Kasumi-1 (cell line): ENCODE measurements at regions not wholly inside any gene's neighbourhood (a gene's known extent, or its start where the extent isn't known, plus 50 kb on each side); places are given as distances from the start of the nearest gene placed in this dataset.

Source experiments
- DNase-seq, 2 experiments: peaks; one replicate each; lab custom pipeline; 2025; lab: John Stamatoyannopoulos, UW

DNA sequence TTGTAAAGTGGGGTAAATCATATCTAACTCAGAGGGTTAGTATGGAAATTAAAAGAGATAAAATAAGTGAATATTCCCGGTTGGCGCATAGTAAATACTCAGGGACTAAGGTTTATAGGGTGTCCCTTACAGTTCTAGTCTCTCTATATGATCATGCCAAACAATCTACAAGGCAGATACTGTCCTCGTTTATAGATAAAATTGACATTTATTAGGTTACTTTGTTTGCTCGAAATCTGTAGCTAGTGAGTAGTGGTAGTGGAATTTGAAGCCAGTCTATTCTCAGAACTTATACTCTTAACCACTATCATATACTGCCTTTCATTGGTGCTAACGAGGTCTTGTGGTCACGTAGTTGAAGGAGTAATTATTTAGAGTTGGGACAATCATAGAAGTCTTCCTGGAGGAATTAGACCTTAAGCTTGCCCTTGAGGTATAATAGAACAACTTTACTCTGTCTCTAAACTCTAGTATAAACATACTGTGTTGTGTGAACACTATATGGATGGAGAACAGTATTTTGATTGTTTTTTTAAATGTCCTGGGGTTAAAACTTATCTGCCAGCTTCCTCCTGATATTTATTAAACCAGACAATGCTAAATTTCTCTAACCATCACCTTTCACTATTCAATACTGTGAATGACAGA, 324.0 kb downstream of the STIM2 start:
- no peak for DNase-seq

GRCh38 chr4:27186710-27187109, 326.1 kb downstream of the STIM2 start:
- DNase-seq, result no peak

DNA sequence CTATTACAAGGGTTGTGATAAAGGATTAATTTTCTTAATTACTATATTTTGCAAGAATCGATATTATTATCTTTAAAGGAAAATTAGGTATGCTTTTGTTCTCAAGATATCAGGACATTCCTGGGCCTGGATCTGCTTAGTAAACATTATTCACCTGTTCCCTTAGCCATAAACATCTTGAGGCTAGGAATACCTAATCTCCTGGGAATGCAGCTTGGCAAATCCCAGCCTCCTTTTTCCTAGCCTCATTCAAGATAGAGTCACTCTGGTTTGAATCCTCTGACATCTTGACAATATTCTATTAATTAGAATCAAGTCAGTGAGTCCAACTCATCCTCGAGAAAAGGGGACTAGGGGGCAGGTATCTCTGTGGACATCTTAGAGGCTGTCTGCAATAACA, 327.1 kb downstream of the STIM2 start:
- DNase-seq, result no peak

- DNase-seq, result no peak
Observed at GRCh38 chr4:27189683-27190082, 329.0 kb downstream of the STIM2 start.

GRCh38 chr4:27191592-27191991, 331.0 kb downstream of the STIM2 start:
- no peak for DNase-seq

- no peak for DNase-seq
Observed at GRCh38 chr4:27194599-27195176, 334.0 kb downstream of the STIM2 start.

DNA sequence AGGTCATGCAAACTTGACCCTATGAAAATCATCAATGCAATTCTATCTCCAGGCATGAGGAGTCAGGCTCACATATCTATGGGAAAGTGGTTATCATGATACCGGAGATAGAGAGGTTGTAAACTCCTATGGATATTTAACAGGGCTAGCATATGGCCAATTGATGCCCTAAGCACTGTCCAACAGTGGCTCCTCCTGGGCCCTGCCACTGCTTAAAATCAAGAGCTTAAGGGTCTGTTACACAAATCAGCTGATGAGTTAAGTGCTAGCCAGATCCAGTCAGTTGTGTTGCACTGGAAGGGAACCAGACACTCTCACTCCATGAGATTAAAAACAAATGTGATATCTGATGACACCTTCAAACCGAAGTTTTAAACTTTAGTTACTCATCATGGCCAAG, 337.6 kb downstream of the STIM2 start:
- no peak for DNase-seq

DNA sequence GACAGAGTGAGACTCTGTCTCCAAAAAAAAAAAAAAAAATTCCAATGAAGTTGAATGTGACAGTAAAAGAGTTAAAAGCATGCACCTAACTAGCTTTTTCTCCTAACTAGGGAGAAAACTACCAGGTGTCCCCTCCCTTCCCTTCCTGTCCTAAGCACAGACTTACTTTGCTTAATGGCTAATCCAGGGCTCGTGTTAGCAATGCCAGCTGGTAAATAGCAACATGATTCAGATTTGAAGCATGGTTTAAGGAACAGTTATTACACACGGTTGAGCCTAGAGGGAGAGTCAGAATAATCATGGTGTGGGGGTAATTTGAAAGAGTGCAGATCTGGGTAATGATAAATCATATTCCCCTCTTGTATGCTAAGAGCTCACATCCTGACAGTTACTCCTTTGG, 338.3 kb downstream of the STIM2 start:
- DNase-seq, result no peak

GRCh38 chr4:27206009-27206408, 345.4 kb downstream of the STIM2 start:
- DNase-seq, result no peak

GRCh38 chr4:27210956-27211355, 350.3 kb downstream of the STIM2 start:
- DNase-seq, result no peak

DNA sequence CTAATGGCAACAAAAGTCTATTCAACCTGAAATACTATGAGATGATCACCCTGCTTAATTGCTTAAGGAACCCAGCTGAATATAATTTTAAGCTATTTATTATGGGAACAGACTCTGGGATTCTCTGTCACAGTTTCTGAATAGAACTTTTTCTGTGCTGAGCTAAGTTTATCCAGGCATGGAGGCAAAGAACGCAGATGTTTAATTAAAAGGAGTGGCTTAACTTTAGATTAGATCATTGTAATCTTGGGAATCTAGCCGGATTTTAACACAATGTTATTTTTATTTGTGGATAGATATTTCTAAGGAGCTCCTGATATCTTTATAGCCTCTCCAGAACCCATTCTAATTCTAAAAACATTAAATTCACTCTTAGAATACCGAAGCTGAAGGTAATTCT, 353.4 kb downstream of the STIM2 start:
- DNase-seq, result no peak

DNA sequence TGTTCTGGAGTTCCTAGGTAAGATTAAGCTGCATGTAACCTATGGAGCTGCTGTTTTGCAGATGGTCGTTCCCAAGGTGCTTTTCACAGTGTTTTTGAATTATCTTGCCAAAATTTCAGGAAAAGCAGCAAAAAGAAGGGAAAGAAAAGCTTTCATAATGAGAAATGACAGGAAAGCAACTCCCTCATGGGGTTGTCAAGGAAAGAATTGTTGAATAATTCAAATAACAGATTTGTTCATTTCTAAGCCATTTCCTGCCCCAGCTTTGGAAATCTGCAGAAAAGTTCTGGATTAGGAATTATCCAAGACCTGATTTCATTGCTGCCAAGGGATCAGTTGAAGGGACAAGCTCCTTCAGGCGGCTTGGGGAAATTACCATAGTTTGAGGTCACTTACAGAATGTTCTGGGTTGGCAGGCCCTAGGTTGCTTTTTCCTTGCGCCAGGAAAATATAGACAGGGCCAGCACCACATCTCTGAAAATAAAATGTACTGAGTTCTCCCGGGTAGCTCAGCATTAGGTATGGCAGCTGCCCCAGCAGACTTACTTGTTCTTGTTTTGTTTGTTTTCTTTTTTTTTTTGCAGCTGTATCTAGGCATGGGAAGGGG, 354.7 kb downstream of the STIM2 start:
- no peak for DNase-seq

DNA sequence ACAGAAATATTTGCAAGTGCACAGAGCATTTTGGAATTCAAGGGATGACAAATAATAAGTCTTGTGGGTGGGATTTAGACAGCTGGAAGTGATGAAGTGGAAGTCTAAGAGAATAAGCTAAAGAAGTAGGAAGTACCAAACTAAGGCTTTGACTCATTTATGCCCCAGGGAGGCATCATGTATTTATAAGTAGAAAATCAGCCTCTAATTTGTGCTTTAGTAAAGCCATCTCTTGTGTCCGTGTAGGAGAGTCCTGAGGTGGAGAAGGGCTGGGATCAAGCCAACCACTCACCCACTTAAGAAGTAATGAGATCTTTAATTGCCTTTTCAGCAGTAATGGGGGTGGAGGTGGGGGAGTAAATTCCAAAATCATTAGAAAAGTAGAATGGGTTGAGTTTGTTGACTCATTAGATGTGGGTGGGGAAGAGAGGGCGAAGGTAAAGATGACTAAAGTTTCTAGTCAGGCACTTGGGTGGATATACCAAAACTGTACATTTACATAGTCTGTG, 356.7 kb downstream of the STIM2 start:
- no peak for DNase-seq

DNA sequence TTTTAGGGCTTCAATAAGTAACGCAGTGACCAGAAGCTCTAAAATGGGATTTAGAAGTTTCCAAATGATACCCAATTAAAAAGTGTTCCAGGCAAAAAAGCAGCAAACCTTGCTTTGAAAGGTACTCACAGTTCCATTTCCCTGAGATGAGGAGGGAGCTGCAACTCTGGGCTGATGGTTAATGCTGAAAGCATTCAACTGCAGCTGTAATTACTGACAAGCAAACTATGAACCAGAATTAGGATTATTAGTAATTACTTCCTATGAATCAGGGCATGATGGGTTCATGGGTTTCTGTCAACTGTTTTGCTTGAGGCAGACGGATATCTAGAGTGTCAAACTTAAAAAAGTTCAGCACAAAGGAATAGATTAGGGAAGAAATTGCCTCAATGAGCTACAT, 357.4 kb downstream of the STIM2 start:
- DNase-seq, result no peak

DNA sequence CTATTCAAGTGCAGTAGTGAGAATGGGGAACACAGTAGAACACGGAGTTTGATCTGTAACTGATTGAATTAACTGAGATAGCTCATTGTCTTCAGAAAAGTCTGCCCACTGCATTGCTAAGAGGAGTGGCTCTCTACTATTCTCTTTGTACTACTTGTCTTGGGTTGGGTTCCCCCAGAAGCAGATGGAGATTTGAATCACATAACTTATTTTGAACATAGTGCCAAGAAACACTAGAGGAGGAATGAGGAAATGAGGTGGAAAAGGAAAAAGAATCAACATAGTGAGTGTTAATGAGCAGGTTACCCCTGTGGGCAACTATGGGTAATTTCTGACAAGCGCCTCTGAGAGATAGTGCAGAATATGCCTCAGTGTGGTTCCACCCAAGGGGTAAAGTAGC, 362.7 kb downstream of the STIM2 start:
- DNase-seq, result no peak

- DNase-seq, result no peak
Observed at GRCh38 chr4:27233531-27233930, 372.9 kb downstream of the STIM2 start.

- DNase-seq, result no peak
Observed at GRCh38 chr4:27234306-27234899, 373.8 kb downstream of the STIM2 start.

DNA sequence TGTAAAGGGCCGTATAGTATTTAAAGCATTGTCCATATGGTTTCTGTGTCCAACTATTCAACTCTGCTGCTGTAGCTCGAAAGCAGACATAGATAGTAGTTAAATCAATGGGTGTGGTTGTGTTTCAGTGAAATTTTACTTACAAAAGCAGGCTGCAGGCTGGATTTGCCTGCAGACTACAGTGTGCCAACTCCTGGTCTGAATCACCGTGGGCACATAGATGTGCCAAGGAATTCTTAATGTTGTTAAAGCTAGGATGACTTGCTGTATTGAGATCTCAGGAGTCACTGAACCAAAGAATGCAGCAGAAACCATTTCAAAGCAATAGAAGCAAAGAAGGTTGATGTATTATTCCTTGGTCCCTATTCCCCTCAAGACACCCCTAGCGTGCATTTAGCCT, 379.0 kb downstream of the STIM2 start:
- no peak for DNase-seq

GRCh38 chr4:27242217-27242616, 381.6 kb downstream of the STIM2 start:
- DNase-seq, result no peak

- no peak for DNase-seq
Observed at GRCh38 chr4:27245216-27245615, 384.6 kb downstream of the STIM2 start.

DNA sequence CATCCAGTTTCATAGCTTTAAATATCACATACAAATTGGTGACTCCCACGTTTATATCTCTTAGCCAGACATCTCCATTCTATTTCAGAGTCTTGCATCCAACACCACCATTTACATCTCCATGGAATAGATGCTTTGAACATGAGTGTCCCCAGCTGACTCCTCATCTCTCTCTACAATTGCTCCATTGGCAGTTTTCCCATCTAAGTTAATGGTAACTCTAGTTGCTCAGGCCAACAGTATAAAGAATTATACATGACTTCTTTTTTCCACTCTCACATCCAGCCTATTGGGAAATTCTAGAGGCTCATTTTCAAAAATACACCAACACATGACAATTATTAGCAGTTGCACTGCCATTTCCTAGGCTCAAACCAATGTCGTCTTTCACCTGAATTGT, 388.2 kb downstream of the STIM2 start:
- no peak for DNase-seq

- DNase-seq, result no peak
Observed at GRCh38 chr4:27251771-27252170, 391.1 kb downstream of the STIM2 start.

DNA sequence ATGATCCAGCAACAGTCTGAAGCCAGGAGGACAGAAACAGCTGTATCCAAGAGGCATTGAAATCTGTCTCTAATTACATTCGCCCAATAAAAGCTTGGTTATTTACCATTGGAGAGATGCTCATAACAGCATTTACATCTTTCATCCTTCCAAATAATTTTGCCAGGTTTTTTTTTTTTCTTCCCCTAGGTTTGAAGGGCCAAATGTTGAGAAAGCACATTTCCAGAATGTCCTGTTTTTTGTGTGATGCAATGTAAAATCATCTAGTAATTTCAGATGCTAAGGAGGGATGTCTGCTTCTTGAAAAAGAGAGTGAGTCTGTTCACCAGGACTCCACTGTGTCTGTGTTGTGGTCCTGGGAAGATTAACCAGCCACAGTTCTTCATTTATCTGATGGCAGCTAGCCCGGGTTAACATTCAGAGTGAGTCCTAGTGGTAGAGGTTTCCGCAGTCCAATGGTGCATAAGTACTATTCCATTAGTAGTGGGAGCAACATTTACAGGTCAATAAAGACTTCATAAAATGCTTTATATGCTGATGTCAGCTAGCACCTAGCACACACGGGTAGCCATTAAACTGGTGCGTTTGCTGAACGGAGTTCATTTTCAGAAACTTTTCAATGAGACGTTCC, 406.8 kb downstream of the STIM2 start:
- no peak for DNase-seq
